ENCODE measurements at regions not wholly inside any gene's neighbourhood (a gene's known extent, or its start where the extent isn't known, plus 50 kb on each side); places are given as distances from the start of the nearest gene placed in this dataset.
"Not testable (repeated sequence)": the region's sequence is repeated elsewhere in the genome, so short reads cannot be mapped to it uniquely, and the experiment has no call there.

DNA sequence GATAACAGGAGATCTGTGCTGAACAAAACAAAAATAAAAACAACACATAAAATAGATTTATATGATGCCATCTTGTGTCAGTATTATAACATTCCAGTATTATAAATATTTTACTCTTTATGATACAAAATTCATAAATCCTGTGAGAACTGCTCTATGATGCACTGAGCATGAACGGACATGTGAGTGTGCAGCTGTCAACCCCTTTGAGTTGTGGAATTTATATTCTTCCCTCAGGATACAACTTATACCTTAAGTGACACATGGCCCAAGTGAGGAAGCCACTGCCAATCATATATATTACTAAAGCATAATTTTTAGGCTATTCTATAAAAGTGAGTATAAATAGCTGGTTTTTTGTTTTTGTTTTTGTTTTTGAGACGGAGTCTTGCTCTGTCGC lies 116.0 kb upstream of the OR13F1 start:
- Mint-ChIP-seq H3K27ac (no peak overlapping the region), H3K27me3 (ENCODE audit: insufficient read depth) (peaks cover 4% of the 10 kb centered on the region), H3K4me1 (peaks cover 29% of the 10 kb centered on the region), H3K9me3 (no peaks in the 10 kb centered on the region), H3K4me3 (no peak overlapping the region), H3K36me3 (ENCODE audit: low read depth) (no peaks in the 10 kb centered on the region)
- Histone ChIP-seq H3K9me3 (ENCODE audit: control insufficient read depth, low read length) (no peaks in the 10 kb centered on the region), H3K9ac (ENCODE audit: extremely low read depth, low read length, poor library complexity, severe bottlenecking) (no peak overlapping the region), H3K4me1 (ENCODE audit: control insufficient read depth, insufficient read depth, low read length) (peaks cover 9% of the 10 kb centered on the region), H3K27ac (ENCODE audit: low read depth, low read length) (no peak overlapping the region), H3K27me3 (ENCODE audit: control insufficient read depth, insufficient read depth, low read length, poor library complexity, severe bottlenecking) (no peaks in the 10 kb centered on the region), H3K36me3 (ENCODE audit: control insufficient read depth, insufficient read depth, low read length) (no peaks in the 10 kb centered on the region), H3K4me3 (ENCODE audit: low read length) (peak overlapping the region; percentile 34)
- TF ChIP-seq, protein P1, sequence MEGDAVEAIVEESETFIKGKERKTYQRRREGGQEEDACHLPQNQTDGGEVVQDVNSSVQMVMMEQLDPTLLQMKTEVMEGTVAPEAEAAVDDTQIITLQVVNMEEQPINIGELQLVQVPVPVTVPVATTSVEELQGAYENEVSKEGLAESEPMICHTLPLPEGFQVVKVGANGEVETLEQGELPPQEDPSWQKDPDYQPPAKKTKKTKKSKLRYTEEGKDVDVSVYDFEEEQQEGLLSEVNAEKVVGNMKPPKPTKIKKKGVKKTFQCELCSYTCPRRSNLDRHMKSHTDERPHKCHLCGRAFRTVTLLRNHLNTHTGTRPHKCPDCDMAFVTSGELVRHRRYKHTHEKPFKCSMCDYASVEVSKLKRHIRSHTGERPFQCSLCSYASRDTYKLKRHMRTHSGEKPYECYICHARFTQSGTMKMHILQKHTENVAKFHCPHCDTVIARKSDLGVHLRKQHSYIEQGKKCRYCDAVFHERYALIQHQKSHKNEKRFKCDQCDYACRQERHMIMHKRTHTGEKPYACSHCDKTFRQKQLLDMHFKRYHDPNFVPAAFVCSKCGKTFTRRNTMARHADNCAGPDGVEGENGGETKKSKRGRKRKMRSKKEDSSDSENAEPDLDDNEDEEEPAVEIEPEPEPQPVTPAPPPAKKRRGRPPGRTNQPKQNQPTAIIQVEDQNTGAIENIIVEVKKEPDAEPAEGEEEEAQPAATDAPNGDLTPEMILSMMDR (conservative IDR thresholded peaks at IDR 0.05) = no peak
- WGBS, 2 experiments (ENCODE audit: insufficient coverage in 1 of 2, insufficient read length in 1 of 2) = 86% methylated on average over 3 of the region's 3 CpGs; no CpG with 5 or more reads in 1 of the 2 experiments
- DNase-seq = no peak

DNA sequence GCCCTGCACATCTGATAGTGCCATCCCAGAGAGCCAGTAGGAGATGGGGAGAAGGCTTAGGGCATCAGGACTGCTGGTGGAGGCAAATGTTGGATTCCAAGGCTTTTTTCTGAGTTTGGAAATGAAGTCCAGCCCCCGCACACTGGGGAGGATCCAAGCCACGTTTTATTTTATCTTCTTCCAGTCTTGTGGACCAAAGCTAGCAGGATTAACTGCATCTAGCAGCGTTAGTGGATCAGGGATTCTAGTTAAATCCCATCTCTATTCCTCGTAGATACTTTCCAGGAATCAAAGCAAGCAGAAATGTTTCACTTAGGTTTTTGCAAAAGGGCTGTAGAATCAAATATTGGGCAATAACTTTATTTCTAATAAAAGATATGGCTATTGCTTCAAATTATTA lies 114.7 kb upstream of the OR13F1 start:
- Mint-ChIP-seq H3K27ac (no peak overlapping the region), H3K36me3 (ENCODE audit: low read depth) (no peaks in the 10 kb centered on the region), H3K9me3 (peaks cover under 1% of the 10 kb centered on the region), H3K27me3 (ENCODE audit: insufficient read depth) (no peaks in the 10 kb centered on the region), H3K4me3 (no peak overlapping the region), H3K4me1 (peaks cover 29% of the 10 kb centered on the region)
- TF ChIP-seq, protein P1 (conservative IDR thresholded peaks at IDR 0.05) = no peak
- H3K36me3 ChIP-seq (ENCODE audit: control insufficient read depth, insufficient read depth, low read length) = no peaks in the 10 kb centered on the region
- no peak overlapping the region for H3K27ac ChIP-seq (ENCODE audit: low read depth, low read length)
- 79 to 86% methylated on average over 4 of the region's 4 CpGs for WGBS, 2 experiments (ENCODE audit: insufficient coverage in 1 of 2, insufficient read length in 1 of 2)
- no peak overlapping the region for H3K4me3 ChIP-seq (ENCODE audit: low read length)
- no peaks in the 10 kb centered on the region for H3K9me3 ChIP-seq (ENCODE audit: control insufficient read depth, low read length)
- no peak for DNase-seq
- H3K4me1 ChIP-seq (ENCODE audit: control insufficient read depth, insufficient read depth, low read length) = peaks cover 9% of the 10 kb centered on the region
- no peaks in the 10 kb centered on the region for H3K27me3 ChIP-seq (ENCODE audit: control insufficient read depth, insufficient read depth, low read length, poor library complexity, severe bottlenecking)
- H3K9ac ChIP-seq (ENCODE audit: extremely low read depth, low read length, poor library complexity, severe bottlenecking) = no peak overlapping the region

DNA sequence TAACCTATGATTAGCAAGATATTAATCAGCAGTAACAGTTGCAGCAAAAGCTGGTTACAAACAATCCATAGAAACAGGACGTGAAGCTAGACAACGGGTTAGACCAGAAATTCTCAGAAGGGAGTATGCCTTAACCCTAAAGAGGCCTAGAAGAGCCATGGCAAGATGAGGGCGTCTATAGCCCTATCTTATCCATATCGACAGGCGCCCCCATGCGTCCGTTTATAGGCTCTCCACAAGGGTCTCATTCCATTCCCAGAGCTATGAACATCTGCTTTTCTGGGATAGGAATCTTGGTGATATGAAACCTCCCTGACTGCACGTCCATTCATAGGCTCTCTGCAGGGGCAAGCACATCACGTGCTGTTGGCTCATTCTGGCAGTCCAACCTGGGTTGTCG lies 109.2 kb upstream of the OR13F1 start:
- not testable (repeated sequence) for H3K9ac ChIP-seq (ENCODE audit: extremely low read depth, low read length, poor library complexity, severe bottlenecking); H3K36me3 Mint-ChIP-seq (ENCODE audit: low read depth); H3K9me3 ChIP-seq (ENCODE audit: control insufficient read depth, low read length); H3K4me1 ChIP-seq (ENCODE audit: control insufficient read depth, insufficient read depth, low read length); H3K27me3 Mint-ChIP-seq (ENCODE audit: insufficient read depth); H3K27ac Mint-ChIP-seq; H3K4me3 ChIP-seq (ENCODE audit: low read length); H3K4me1 Mint-ChIP-seq; H3K36me3 ChIP-seq (ENCODE audit: control insufficient read depth, insufficient read depth, low read length); H3K27me3 ChIP-seq (ENCODE audit: control insufficient read depth, insufficient read depth, low read length, poor library complexity, severe bottlenecking); H3K27ac ChIP-seq (ENCODE audit: low read depth, low read length); H3K4me3 Mint-ChIP-seq
- peaks cover 11% of the 10 kb centered on the region for H3K9me3 Mint-ChIP-seq
- 68 to 94% methylated on average over 3 to 10 of the region's 10 CpGs for WGBS, 2 experiments (ENCODE audit: insufficient coverage in 1 of 2, insufficient read length in 1 of 2)
- TF ChIP-seq, protein P1 (conservative IDR thresholded peaks at IDR 0.05) = peak; percentile 58
- DNase-seq = peak; percentile 68
